Dermis microvascular lymphatic vessel endothelial cell (primary cell): ENCODE measurements at regions not wholly inside any gene's neighbourhood (a gene's known extent, or its start where the extent isn't known, plus 50 kb on each side); places are given as distances from the start of the nearest gene placed in this dataset.

Source experiments
- DNase-seq, 2 donors: peaks; one replicate each; pipeline versions ENCODE4 v3.0.0 to v3.0.0-alpha.2; 2010; ENCODE audit warnings: low read depth in 2 of 2

GRCh38 chr12:75571204-75571603 is 59.8 kb upstream of the KRR1 start:
- peak; percentile 31 to 69 for DNase-seq

GRCh38 chr12:75568801-75569200 is 57.4 kb upstream of the KRR1 start:
- DNase-seq: no peak

GRCh38 chr12:75568393-75568792 is 57.0 kb upstream of the KRR1 start:
- no peak for DNase-seq

GRCh38 chr12:75565795-75566194 is 54.4 kb upstream of the KRR1 start:
- DNase-seq: no peak

- DNase-seq: peak in 1 of 2 donors; percentile 9
These were observed 53.4 kb upstream of the KRR1 start for GRCh38 chr12:75564852-75565251.

GRCh38 chr12:75564398-75564797 is 53.0 kb upstream of the KRR1 start:
- peak in 1 of 2 donors; percentile 62 for DNase-seq

- DNase-seq: no peak
These were observed 51.9 kb upstream of the KRR1 start for GRCh38 chr12:75563351-75563750.

- DNase-seq: no peak
These were observed 50.5 kb upstream of the KRR1 start for GRCh38 chr12:75561921-75562320.
